Spleen (tissue), 11 donors: ENCODE measurements at regions not wholly inside any gene's neighbourhood (a gene's known extent, or its start where the extent isn't known, plus 50 kb on each side); places are given as distances from the start of the nearest gene placed in this dataset.

ENCODE experiments used
- DNase-seq: peaks from one replicate; pipeline ENCODE4 v3.0.0-alpha.2; 2020
- H3K27ac ChIP-seq, 8 donors: fragments of 200-600 bp; sonication (generic) in 7 of 8; 1 replicate in 4 of 8; 2 replicates in 4 of 8; pipeline versions ENCODE4 v1.5.0 to v1.8.0; 2016 to 2021; ENCODE audit warnings: inconsistent platforms in 4 of 8, mild to moderate bottlenecking in 4 of 8, moderate library complexity in 1 of 8
- H3K27me3 ChIP-seq, 7 donors: fragments of 200-600 bp; sonication (generic) in 6 of 7; replicated peaks in 1 of 7; 1 replicate in 4 of 7; 2 replicates in 3 of 7; pipeline versions ENCODE4 v1.5.0 to v1.8.0; 2016 to 2021; ENCODE audit warnings: inconsistent platforms in 3 of 7, mild to moderate bottlenecking in 1 of 7
- H3K36me3 ChIP-seq, 6 donors: fragments of 200-600 bp; sonication (generic) in 5 of 6; 1 replicate in 4 of 6; 2 replicates in 2 of 6; pipeline versions ENCODE4 v1.5.0 to v1.8.0; 2016 to 2021; ENCODE audit warnings: inconsistent platforms in 2 of 6
- H3K4me1 ChIP-seq, 6 donors: fragments of 200-600 bp; sonication (generic) in 5 of 6; 1 replicate in 3 of 6; 2 replicates in 3 of 6; pipeline versions ENCODE4 v1.5.0 to v1.8.0; 2016 to 2021; ENCODE audit warnings: inconsistent platforms in 3 of 6
- H3K4me3 ChIP-seq, 8 donors: fragments of 200-600 bp; sonication (generic) in 7 of 8; 1 replicate in 4 of 8; 2 replicates in 4 of 8; pipeline versions ENCODE4 v1.5.0 to v1.8.0; 2016 to 2021; ENCODE audit warnings: inconsistent platforms in 4 of 8, mild to moderate bottlenecking in 4 of 8, moderate library complexity in 2 of 8
- H3K9me3 ChIP-seq, 8 donors: fragments of 200-600 bp; sonication (generic) in 7 of 8; 1 replicate in 4 of 8; 2 replicates in 4 of 8; pipeline versions ENCODE4 v1.5.0 to v1.8.0; 2016 to 2021; ENCODE audit warnings: inconsistent platforms in 4 of 8
- CTCF ChIP-seq, 11 experiments: fragments of 200-600 bp in 7 of 11; fragments of 450-650 bp in 4 of 11; sonication (generic) in 4 of 11; IDR thresholded peaks in 8 of 11; conservative IDR thresholded peaks in 3 of 11; 1 replicate in 7 of 11; 2 replicates in 4 of 11; pipeline versions ENCODE4 v1.4.0 to v1.8.0; 2016 to 2021; ENCODE audit warnings: antibody characterized with exemption in 11 of 11, inconsistent platforms in 4 of 11, mild to moderate bottlenecking in 1 of 11
- POLR2A ChIP-seq, 3 donors: fragments of 450-650 bp; IDR thresholded peaks; one replicate each; pipeline ENCODE4 v1.5.1; 2017; ENCODE audit warnings: antibody characterized with exemption in 3 of 3, mild to moderate bottlenecking in 1 of 3
- POLR2AphosphoS5 ChIP-seq, 3 donors: sonication (generic); formaldehyde crosslinking; IDR thresholded peaks; one replicate each; pipeline ENCODE4 v1.5.1; 2017; ENCODE audit warnings: antibody characterized with exemption in 3 of 3
- WGBS, 5 donors: extraction: QIAGEN DNeasy Blood & Tissue Kit in 3 of 5; methylation state at CpG; one replicate each; pipeline versions ENCODE4 v1.1.5 to v1.1.7; 2013 to 2018; 5-methylcytosine and 5-hydroxymethylcytosine counted together
- intact Hi-C: fragments of 100-400 bp; cut with DNase I; formaldehyde crosslinking; loops from one replicate; pipeline ENCODE4 v1.15.0; 2023; ENCODE audit warnings: low total_unique reads
- donor health status: healthy with polysubstance abuse.
- donor health status: DM: no; HTN: no; CAD: no; lungs with moderate emphysema.
- donor health status: DM: no; HTN: no; CAD: no.
- donor health status: Bipolar disorder and iron deficiency.
- donor health status: healthy.
- donor health status: DM: no; HTN: no; CAD: no.
- donor health status: DM: yes; HTN: yes; CAD: no.

GRCh38 chr10:129332476-129332875, 134.6 kb upstream of the MGMT start:
- Histone ChIP-seq H3K9me3 (no peaks in the 10 kb centered on the region), H3K27ac (no peak overlapping the region), H3K27me3 (peaks cover 0 to 30% (median 3%) of the 10 kb centered on the region in 7 donors), H3K4me1 (no peaks in the 10 kb centered on the region), H3K4me3 (no peak overlapping the region), H3K36me3 (no peaks in the 10 kb centered on the region)
- WGBS, 5 donors, result 15 to 42% (median 22%) methylated on average over 6 of the region's 6 CpGs
- TF ChIP-seq CTCF (IDR thresholded peaks at IDR 0.05 in 8 of 11, conservative IDR thresholded peaks at IDR 0.05 in 3 of 11) (peak in 4 of 11 experiments; percentile 8 to 38 (median 30)), POLR2AphosphoS5 (IDR thresholded peaks at IDR 0.05) (no peak), POLR2A (IDR thresholded peaks at IDR 0.05) (no peak)
- intact Hi-C loops, result no loop called here
- no peak for DNase-seq

- no peaks in the 10 kb centered on the region for H3K4me1 ChIP-seq
- no peak for DNase-seq
- intact Hi-C loops, result no loop called here
- H3K4me3 ChIP-seq, result no peak overlapping the region
- H3K9me3 ChIP-seq, result no peaks in the 10 kb centered on the region
- no peak overlapping the region for H3K27ac ChIP-seq
- TF ChIP-seq CTCF (IDR thresholded peaks at IDR 0.05 in 8 of 11, conservative IDR thresholded peaks at IDR 0.05 in 3 of 11) (no peak), POLR2AphosphoS5 (IDR thresholded peaks at IDR 0.05) (no peak), POLR2A (IDR thresholded peaks at IDR 0.05) (no peak)
- H3K27me3 ChIP-seq, result peaks cover 0 to 30% (median 3%) of the 10 kb centered on the region in 7 donors
- H3K36me3 ChIP-seq, result no peaks in the 10 kb centered on the region
- 40 to 64% (median 47%) methylated on average over 8 of the region's 8 CpGs for WGBS, 5 donors
These were observed 133.3 kb upstream of the MGMT start for GRCh38 chr10:129333706-129334105.

GRCh38 chr10:129334266-129334665, 132.8 kb upstream of the MGMT start:
- H3K4me1 ChIP-seq, result no peaks in the 10 kb centered on the region
- DNase-seq, result no peak
- H3K4me3 ChIP-seq, result no peak overlapping the region
- no peak for TF ChIP-seq POLR2A (IDR thresholded peaks at IDR 0.05)
- TF ChIP-seq POLR2AphosphoS5 (IDR thresholded peaks at IDR 0.05), result no peak
- no peak for TF ChIP-seq CTCF (IDR thresholded peaks at IDR 0.05 in 8 of 11, conservative IDR thresholded peaks at IDR 0.05 in 3 of 11)
- H3K27ac ChIP-seq, result no peak overlapping the region
- peaks cover 0 to 31% (median 3%) of the 10 kb centered on the region in 7 donors for H3K27me3 ChIP-seq
- H3K9me3 ChIP-seq, result no peaks in the 10 kb centered on the region
- H3K36me3 ChIP-seq, result no peaks in the 10 kb centered on the region
- 81 to 85% (median 83%) methylated on average over 16 of the region's 16 CpGs for WGBS, 5 donors
- intact Hi-C loops, result no loop called here

GRCh38 chr10:129335396-129335795, 131.6 kb upstream of the MGMT start:
- Histone ChIP-seq H3K36me3 (no peaks in the 10 kb centered on the region), H3K4me3 (no peak overlapping the region), H3K27ac (no peak overlapping the region), H3K9me3 (no peaks in the 10 kb centered on the region), H3K27me3 (peaks cover 0 to 37% (median 3%) of the 10 kb centered on the region in 7 donors), H3K4me1 (no peaks in the 10 kb centered on the region)
- intact Hi-C loops, result no loop called here
- 81 to 95% (median 87%) methylated on average over 4 of the region's 4 CpGs for WGBS, 5 donors
- TF ChIP-seq POLR2AphosphoS5 (IDR thresholded peaks at IDR 0.05) (no peak), CTCF (IDR thresholded peaks at IDR 0.05 in 8 of 11, conservative IDR thresholded peaks at IDR 0.05 in 3 of 11) (no peak), POLR2A (IDR thresholded peaks at IDR 0.05) (no peak)
- DNase-seq, result no peak
